Nephron progenitor cell (in vitro differentiated cells): ENCODE measurements at regions not wholly inside any gene's neighbourhood (a gene's known extent, or its start where the extent isn't known, plus 50 kb on each side); places are given as distances from the start of the nearest gene placed in this dataset.

Experiments
- DNase-seq: peaks from one replicate; pipeline ENCODE4 v3.0.0; 2021
- H3K27ac Mint-ChIP-seq: 2 replicates; pipeline ENCODE4 v1.8.0; 2021; ENCODE audit warnings: mild to moderate bottlenecking, moderate library complexity, mixed read lengths
- H3K27me3 Mint-ChIP-seq: 2 replicates; pipeline ENCODE4 v1.8.0; 2021; ENCODE audit warnings: mild to moderate bottlenecking, low read depth, mixed read lengths; ENCODE audit not compliant: poor library complexity
- H3K36me3 Mint-ChIP-seq: 2 replicates; pipeline ENCODE4 v1.8.0; 2021; ENCODE audit warnings: low read depth, mixed read lengths
- H3K4me1 Mint-ChIP-seq: 2 replicates; pipeline ENCODE4 v1.8.0; 2021; ENCODE audit warnings: mixed read lengths
- H3K4me3 Mint-ChIP-seq: 2 replicates; pipeline ENCODE4 v1.8.0; 2021; ENCODE audit warnings: mild to moderate bottlenecking, moderate library complexity, mixed read lengths
- H3K9me3 Mint-ChIP-seq: 2 replicates; pipeline ENCODE4 v1.8.0; 2021; ENCODE audit warnings: mild to moderate bottlenecking, moderate library complexity, mixed read lengths
- TF ChIP-seq, protein P1 (sequence below): fragments of 200-600 bp; sonication (generic); IDR thresholded peaks from 2 replicates; pipeline ENCODE4 v1.5.0; 2021; ENCODE audit warnings: antibody characterized with exemption

DNA sequence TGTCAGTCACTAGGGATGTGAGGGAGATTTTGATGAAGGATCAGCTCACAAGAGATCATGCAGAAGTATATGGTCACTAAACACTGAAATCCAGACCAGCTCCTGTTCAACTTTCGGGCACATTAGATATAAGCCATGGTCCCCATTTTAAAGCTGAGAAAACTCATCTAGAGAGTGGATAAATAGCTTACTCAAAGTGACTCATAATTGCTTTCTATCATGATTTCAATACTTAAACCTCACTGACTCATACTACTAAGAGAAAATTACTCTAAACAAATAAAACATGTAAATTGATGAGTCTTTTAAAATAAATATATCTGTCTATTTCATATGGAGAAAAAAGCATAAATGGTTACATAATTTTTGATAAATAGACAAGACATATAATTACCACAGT lies 567.7 kb downstream of the TLR4 start:
- Mint-ChIP-seq H3K4me1 (no peaks in the 10 kb centered on the region), H3K27me3 (peaks cover 8% of the 10 kb centered on the region)

DNA sequence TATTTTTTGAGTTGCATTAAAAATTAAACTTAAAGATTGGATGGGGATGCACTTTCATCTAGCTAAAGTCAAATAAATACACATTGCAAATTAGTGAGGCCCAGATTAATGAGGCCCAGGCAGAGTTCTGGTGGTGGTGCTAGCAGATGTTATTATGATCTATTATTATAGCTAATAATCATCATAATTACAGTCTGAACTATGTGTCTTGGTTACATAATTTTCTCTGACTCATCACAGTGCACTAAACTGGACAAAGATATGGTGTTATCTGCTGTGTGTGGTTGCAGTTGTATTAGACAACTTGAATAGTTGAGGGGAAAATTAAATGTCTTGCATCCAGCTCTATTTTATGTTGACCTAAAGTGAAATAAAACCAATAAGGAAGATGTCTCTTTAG lies 568.8 kb downstream of the TLR4 start:
- H3K4me1 Mint-ChIP-seq: no peaks in the 10 kb centered on the region
- TF ChIP-seq, protein P1, sequence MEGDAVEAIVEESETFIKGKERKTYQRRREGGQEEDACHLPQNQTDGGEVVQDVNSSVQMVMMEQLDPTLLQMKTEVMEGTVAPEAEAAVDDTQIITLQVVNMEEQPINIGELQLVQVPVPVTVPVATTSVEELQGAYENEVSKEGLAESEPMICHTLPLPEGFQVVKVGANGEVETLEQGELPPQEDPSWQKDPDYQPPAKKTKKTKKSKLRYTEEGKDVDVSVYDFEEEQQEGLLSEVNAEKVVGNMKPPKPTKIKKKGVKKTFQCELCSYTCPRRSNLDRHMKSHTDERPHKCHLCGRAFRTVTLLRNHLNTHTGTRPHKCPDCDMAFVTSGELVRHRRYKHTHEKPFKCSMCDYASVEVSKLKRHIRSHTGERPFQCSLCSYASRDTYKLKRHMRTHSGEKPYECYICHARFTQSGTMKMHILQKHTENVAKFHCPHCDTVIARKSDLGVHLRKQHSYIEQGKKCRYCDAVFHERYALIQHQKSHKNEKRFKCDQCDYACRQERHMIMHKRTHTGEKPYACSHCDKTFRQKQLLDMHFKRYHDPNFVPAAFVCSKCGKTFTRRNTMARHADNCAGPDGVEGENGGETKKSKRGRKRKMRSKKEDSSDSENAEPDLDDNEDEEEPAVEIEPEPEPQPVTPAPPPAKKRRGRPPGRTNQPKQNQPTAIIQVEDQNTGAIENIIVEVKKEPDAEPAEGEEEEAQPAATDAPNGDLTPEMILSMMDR: no peak
- H3K4me3 Mint-ChIP-seq: no peak overlapping the region
- no peaks in the 10 kb centered on the region for H3K9me3 Mint-ChIP-seq
- H3K27ac Mint-ChIP-seq: no peak overlapping the region
- H3K36me3 Mint-ChIP-seq: no peaks in the 10 kb centered on the region
- H3K27me3 Mint-ChIP-seq: peaks cover 7% of the 10 kb centered on the region
- DNase-seq: no peak

More for the DNA sequence above, 567.7 kb downstream of the TLR4 start:
- TF ChIP-seq, protein P1: no peak
- no peak overlapping the region for H3K4me3 Mint-ChIP-seq
- no peak overlapping the region for H3K27ac Mint-ChIP-seq
- H3K9me3 Mint-ChIP-seq: no peaks in the 10 kb centered on the region
- H3K36me3 Mint-ChIP-seq: no peaks in the 10 kb centered on the region
- DNase-seq: no peak

GRCh38 chr9:118276784-118277183 lies 572.6 kb downstream of the TLR4 start:
- no peaks in the 10 kb centered on the region for H3K4me1 Mint-ChIP-seq
- no peak for DNase-seq
- TF ChIP-seq, protein P1: no peak
- no peak overlapping the region for H3K4me3 Mint-ChIP-seq
- no peak overlapping the region for H3K27ac Mint-ChIP-seq
- H3K27me3 Mint-ChIP-seq: peaks cover 3% of the 10 kb centered on the region
- H3K36me3 Mint-ChIP-seq: no peaks in the 10 kb centered on the region
- no peaks in the 10 kb centered on the region for H3K9me3 Mint-ChIP-seq

DNA sequence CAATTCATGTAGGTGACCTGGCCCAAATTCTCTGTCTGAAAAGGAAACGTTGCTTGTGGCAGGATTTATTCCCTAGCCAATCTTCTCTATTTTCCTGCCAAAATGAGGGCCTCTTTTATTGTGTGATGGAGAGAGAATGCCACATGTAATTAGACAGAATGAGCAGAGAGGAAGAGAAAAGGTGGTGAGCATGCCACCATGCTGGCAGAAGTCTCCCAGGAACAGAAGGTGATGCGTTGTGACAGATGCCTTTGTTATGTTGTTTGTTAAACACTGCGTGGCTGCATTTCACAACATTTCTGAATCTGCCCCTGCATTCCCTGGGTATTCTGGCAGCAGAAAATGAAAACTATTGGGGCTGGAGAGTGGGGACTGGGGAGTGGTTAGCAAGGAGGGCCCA lies 577.6 kb downstream of the TLR4 start:
- Mint-ChIP-seq H3K4me1 (no peaks in the 10 kb centered on the region), H3K27ac (no peak overlapping the region), H3K36me3 (no peaks in the 10 kb centered on the region), H3K27me3 (peaks cover 3% of the 10 kb centered on the region), H3K4me3 (no peak overlapping the region), H3K9me3 (no peaks in the 10 kb centered on the region)
- TF ChIP-seq, protein P1: no peak
- no peak for DNase-seq

- no peak for DNase-seq
- no peaks in the 10 kb centered on the region for H3K9me3 Mint-ChIP-seq
- no peaks in the 10 kb centered on the region for H3K4me1 Mint-ChIP-seq
- no peak overlapping the region for H3K4me3 Mint-ChIP-seq
- no peaks in the 10 kb centered on the region for H3K36me3 Mint-ChIP-seq
- H3K27me3 Mint-ChIP-seq: peaks cover 3% of the 10 kb centered on the region
- TF ChIP-seq, protein P1: no peak
- no peak overlapping the region for H3K27ac Mint-ChIP-seq
Observed at GRCh38 chr9:118283488-118283887, 579.3 kb downstream of the TLR4 start.

GRCh38 chr9:118290116-118290515 lies 585.9 kb downstream of the TLR4 start:
- Mint-ChIP-seq H3K27me3 (no peaks in the 10 kb centered on the region), H3K36me3 (no peaks in the 10 kb centered on the region), H3K4me1 (no peaks in the 10 kb centered on the region), H3K27ac (no peak overlapping the region), H3K4me3 (no peak overlapping the region), H3K9me3 (no peaks in the 10 kb centered on the region)
- TF ChIP-seq, protein P1: no peak
- no peak for DNase-seq
